H1 (cell line): ENCODE measurements at regions not wholly inside any gene's neighbourhood (a gene's known extent, or its start where the extent isn't known, plus 50 kb on each side); places are given as distances from the start of the nearest gene placed in this dataset.

Source experiments
- CHD7 ChIP-seq: fragments of 300-600 bp; sonication (generic); IDR thresholded peaks from 2 replicates; pipeline ENCODE4 v1.7.1; 2012; ENCODE audit warnings: low read length, moderate library complexity, mild to moderate bottlenecking, inconsistent platforms; ENCODE audit not compliant: insufficient replicate concordance
- GABPA ChIP-seq: IDR thresholded peaks from 2 replicates; pipeline ENCODE4 v1.6.1; 2011; ENCODE audit warnings: mild to moderate bottlenecking, low read length, moderate library complexity, borderline replicate concordance; ENCODE audit not compliant: insufficient read depth
- NANOG ChIP-seq: IDR thresholded peaks from 2 replicates; pipeline ENCODE4 v1.6.1; 2011; ENCODE audit warnings: low read length, low read depth, mild to moderate bottlenecking, inconsistent platforms; ENCODE audit not compliant: insufficient read depth, poor library complexity, severe bottlenecking

GRCh38 chr7:25804154-25804553 is 347.8 kb upstream of the NFE2L3 start (continued):
- no peak for TF ChIP-seq CHD7
- no peak for TF ChIP-seq NANOG
- no peak for TF ChIP-seq GABPA
